Coronary artery (tissue), 2 donors: ENCODE measurements at regions not wholly inside any gene's neighbourhood (a gene's known extent, or its start where the extent isn't known, plus 50 kb on each side); places are given as distances from the start of the nearest gene placed in this dataset.

Experiments
- DNase-seq: peaks from one replicate; pipeline ENCODE4 v3.0.0-alpha.2; 2017; ENCODE audit warnings: low spot score
- H3K27ac ChIP-seq, 2 donors: fragments of 200-600 bp; sonication (generic); one replicate each; pipeline ENCODE4 v1.5.1; 2016 to 2019
- H3K4me3 ChIP-seq: fragments of 200-600 bp; sonication (generic); 2 replicates; pipeline ENCODE4 v1.5.1; 2016; ENCODE audit warnings: mild to moderate bottlenecking, moderate library complexity
- CTCF ChIP-seq: fragments of 200-600 bp; sonication (generic); IDR thresholded peaks from one replicate; pipeline ENCODE4 v1.5.1; 2019; ENCODE audit warnings: antibody characterized with exemption

- peak; percentile 40 for DNase-seq
- Histone ChIP-seq H3K27ac (no peak overlapping the region), H3K4me3 (no peak overlapping the region)
- no peak for TF ChIP-seq CTCF
Observed at GRCh38 chr11:115591380-115591779, 87.2 kb upstream of the CADM1 start.

GRCh38 chr11:115590254-115590653 is 86.0 kb upstream of the CADM1 start:
- peak; percentile 1 for DNase-seq
- no peak overlapping the region for H3K27ac ChIP-seq
- no peak overlapping the region for H3K4me3 ChIP-seq
- no peak for TF ChIP-seq CTCF

- no peak for TF ChIP-seq CTCF
- no peak for DNase-seq
Observed at GRCh38 chr11:115587718-115588342, 83.6 kb upstream of the CADM1 start.

GRCh38 chr11:115585361-115586024 is 81.3 kb upstream of the CADM1 start:
- no peak for DNase-seq
- H3K4me3 ChIP-seq, result no peak overlapping the region
- H3K27ac ChIP-seq, result no peak overlapping the region
- TF ChIP-seq CTCF, result no peak

More at GRCh38 chr11:115587718-115588342, 83.6 kb upstream of the CADM1 start:
- H3K4me3 ChIP-seq, result no peak overlapping the region
- H3K27ac ChIP-seq, result no peak overlapping the region

GRCh38 chr11:115581871-115582639 is 77.8 kb upstream of the CADM1 start:
- DNase-seq, result no peak
- TF ChIP-seq CTCF, result no peak
- Histone ChIP-seq H3K27ac (no peak overlapping the region), H3K4me3 (no peak overlapping the region)

- H3K27ac ChIP-seq, result no peak overlapping the region
- DNase-seq, result no peak
- no peak for TF ChIP-seq CTCF
- no peak overlapping the region for H3K4me3 ChIP-seq
Observed at GRCh38 chr11:115580927-115581680, 76.9 kb upstream of the CADM1 start.
